Skeletal muscle tissue (tissue), 3 donors: ENCODE measurements at regions not wholly inside any gene's neighbourhood (a gene's known extent, or its start where the extent isn't known, plus 50 kb on each side); places are given as distances from the start of the nearest gene placed in this dataset.

ENCODE experiments used
- H3K27ac ChIP-seq: one replicate; pipeline ENCODE4 v1.7.0; 2013; ENCODE audit warnings: mild to moderate bottlenecking, low read depth, low read length, inconsistent platforms
- H3K27me3 ChIP-seq, 3 donors: one replicate each; pipeline ENCODE4 v1.7.0; 2013; ENCODE audit warnings: low read length in 3 of 3; ENCODE audit not compliant: control insufficient read depth in 3 of 3, insufficient read depth in 3 of 3
- H3K36me3 ChIP-seq, 3 donors: one replicate each; pipeline ENCODE4 v1.7.0; 2013; ENCODE audit warnings: low read length in 3 of 3; ENCODE audit not compliant: control insufficient read depth in 3 of 3, insufficient read depth in 3 of 3
- H3K4me1 ChIP-seq, 3 donors: one replicate each; pipeline ENCODE4 v1.7.0; 2013; ENCODE audit warnings: low read length in 3 of 3, mild to moderate bottlenecking in 3 of 3; ENCODE audit not compliant: control insufficient read depth in 3 of 3, insufficient read depth in 3 of 3
- H3K4me3 ChIP-seq, 3 donors: one replicate each; pipeline ENCODE4 v1.7.0; 2013; ENCODE audit warnings: low read length in 3 of 3
- H3K9ac ChIP-seq, 3 donors: one replicate each; pipeline ENCODE4 v1.7.0; 2013; ENCODE audit warnings: low read length in 3 of 3, mild to moderate bottlenecking in 3 of 3, moderate library complexity in 2 of 3, low read depth in 1 of 3
- H3K9me3 ChIP-seq, 3 donors: one replicate each; pipeline ENCODE4 v1.7.0; 2013; ENCODE audit warnings: low read length in 3 of 3; ENCODE audit not compliant: control insufficient read depth in 3 of 3
- donor health status: Osteomylitis.

DNA sequence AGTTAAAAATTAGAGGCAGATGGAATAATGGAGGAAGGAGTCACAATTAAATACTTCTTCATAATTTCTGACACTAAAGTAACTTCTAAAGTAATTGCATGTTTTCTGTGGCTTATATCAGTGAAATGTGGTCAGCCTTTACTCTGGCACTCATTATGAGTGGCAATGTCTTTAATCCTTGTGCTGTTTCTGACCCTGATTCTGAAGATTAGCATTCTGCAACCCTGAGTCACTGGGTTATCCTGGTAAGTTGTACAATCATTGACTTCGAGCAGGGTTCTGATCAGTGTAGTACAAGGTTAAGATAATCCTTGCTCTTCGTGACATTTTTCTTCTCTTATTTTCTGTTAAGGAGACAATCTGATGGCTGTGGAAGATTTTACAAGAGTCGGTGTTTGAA, 379.4 kb upstream of the RORB start:
- no peaks in the 10 kb centered on the region for H3K27me3 ChIP-seq

DNA sequence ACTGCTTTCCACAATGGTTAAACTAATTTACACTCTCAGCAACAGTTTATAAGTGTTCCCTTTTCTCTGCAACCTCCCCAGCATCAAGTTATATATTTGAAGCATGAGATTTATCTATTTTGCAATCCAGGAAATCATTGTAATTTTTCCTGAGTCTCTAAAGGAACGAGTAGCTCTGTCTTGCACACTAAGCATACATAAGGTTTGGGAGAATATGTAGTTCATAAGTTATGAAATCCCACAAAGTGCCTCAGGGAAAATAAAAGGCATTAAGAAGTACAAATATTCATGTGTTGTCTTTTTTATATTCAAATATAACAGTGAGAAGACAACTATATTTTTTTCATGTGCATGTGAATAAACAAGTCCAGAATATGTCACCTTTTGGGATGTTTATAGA, 377.1 kb upstream of the RORB start:
- H3K27ac ChIP-seq: no peak overlapping the region
- H3K4me3 ChIP-seq: no peak overlapping the region
- H3K9me3 ChIP-seq: no peaks in the 10 kb centered on the region
- no peaks in the 10 kb centered on the region for H3K4me1 ChIP-seq
- no peaks in the 10 kb centered on the region for H3K36me3 ChIP-seq
- no peaks in the 10 kb centered on the region for H3K27me3 ChIP-seq
- H3K9ac ChIP-seq: no peak overlapping the region

More for the DNA sequence above, 379.4 kb upstream of the RORB start:
- H3K27ac ChIP-seq: no peak overlapping the region
- H3K36me3 ChIP-seq: no peaks in the 10 kb centered on the region
- H3K4me1 ChIP-seq: no peaks in the 10 kb centered on the region
- H3K4me3 ChIP-seq: no peak overlapping the region
- no peaks in the 10 kb centered on the region for H3K9me3 ChIP-seq
- H3K9ac ChIP-seq: no peak overlapping the region

DNA sequence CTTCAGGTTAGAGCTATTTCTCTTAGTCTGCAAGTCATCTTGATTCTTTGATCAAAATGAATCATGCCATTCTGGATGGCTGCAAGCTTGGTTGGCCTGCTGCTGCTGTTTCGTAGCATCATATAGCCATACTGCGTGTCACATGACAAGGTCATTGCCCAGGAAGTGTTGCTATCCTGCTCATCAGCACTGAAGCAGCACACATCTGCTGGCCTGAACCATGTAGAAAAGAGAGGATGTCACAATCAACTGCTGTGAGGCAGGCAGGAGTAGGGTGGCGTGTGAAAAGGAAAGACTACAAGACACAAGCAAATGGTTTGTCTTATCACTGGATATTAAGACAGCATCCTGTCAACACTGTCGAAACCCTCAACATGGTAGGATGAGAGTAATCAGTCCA, 376.7 kb upstream of the RORB start:
- H3K4me3 ChIP-seq: no peak overlapping the region

DNA sequence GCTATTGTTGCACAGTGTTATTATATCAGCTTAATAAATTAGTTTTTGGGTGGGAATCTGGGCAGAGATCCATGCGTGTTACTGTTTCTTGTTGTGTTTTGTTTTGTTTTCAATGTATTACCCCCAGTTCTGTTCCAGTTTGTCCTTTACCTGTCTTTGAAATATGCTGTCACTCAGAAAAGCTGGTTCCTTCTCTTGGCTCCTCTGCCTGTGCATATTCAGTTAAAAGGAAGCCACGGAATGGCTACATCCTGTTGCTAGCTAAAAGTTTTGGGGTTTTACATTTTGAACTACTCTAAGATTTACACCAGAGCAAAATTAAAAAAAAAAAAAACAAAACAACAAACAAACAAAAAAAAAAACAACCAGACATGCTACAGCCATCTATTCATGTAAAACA, 374.9 kb upstream of the RORB start:
- no peaks in the 10 kb centered on the region for H3K36me3 ChIP-seq
- no peaks in the 10 kb centered on the region for H3K27me3 ChIP-seq
- H3K27ac ChIP-seq: no peak overlapping the region
- no peak overlapping the region for H3K4me3 ChIP-seq
- no peaks in the 10 kb centered on the region for H3K4me1 ChIP-seq
- no peak overlapping the region for H3K9ac ChIP-seq
- H3K9me3 ChIP-seq: no peaks in the 10 kb centered on the region

More for the DNA sequence above, 376.7 kb upstream of the RORB start:
- no peaks in the 10 kb centered on the region for H3K9me3 ChIP-seq
- no peak overlapping the region for H3K9ac ChIP-seq
- H3K4me1 ChIP-seq: no peaks in the 10 kb centered on the region
- no peak overlapping the region for H3K27ac ChIP-seq
- no peaks in the 10 kb centered on the region for H3K27me3 ChIP-seq
- no peaks in the 10 kb centered on the region for H3K36me3 ChIP-seq

DNA sequence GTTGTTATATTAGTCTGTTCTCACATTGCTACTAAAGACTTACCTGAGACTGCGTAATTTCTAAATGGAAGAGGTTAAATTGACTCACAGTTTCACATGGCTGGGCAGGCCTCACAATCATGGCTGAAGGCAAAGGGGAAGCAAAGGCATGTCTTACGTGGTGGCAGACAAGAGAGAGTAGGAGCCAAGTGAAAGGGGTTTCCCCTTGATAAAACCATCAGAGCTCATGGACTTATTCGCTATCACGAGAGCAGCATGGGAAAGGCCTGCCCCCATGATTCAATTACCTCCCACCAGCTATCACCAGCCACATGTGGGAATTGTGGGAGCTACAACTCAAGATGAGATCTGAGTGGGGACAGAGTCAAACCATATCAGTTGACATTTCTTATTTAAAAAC, 374.5 kb upstream of the RORB start:
- Histone ChIP-seq H3K9me3 (no peaks in the 10 kb centered on the region), H3K9ac (no peak overlapping the region), H3K27ac (no peak overlapping the region)

DNA sequence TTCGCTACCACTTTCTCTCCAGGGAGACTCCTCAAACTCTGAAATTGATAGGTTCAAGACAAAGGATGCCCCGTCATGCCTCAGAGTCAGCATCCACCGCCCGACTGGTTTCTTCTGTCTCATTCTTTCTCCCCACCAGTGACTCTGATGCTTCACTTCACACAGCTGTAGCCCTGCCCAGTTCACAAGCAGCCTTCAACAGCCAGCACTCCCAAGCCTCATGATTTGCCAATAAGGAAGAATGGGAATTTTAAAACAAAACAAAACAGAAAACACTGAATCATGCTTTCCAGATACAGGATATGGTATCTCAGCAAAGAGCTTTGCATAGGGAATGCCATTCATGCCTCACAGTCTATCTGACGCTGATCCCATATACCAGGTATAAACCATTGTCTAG, 371.2 kb upstream of the RORB start:
- no peaks in the 10 kb centered on the region for H3K4me1 ChIP-seq
- no peaks in the 10 kb centered on the region for H3K27me3 ChIP-seq
- H3K27ac ChIP-seq: no peak overlapping the region
- H3K9me3 ChIP-seq: no peaks in the 10 kb centered on the region
- no peaks in the 10 kb centered on the region for H3K36me3 ChIP-seq
- H3K4me3 ChIP-seq: no peak overlapping the region
- no peak overlapping the region for H3K9ac ChIP-seq

More for the DNA sequence above, 374.5 kb upstream of the RORB start:
- Histone ChIP-seq H3K27me3 (no peaks in the 10 kb centered on the region), H3K4me3 (no peak overlapping the region), H3K4me1 (no peaks in the 10 kb centered on the region), H3K36me3 (no peaks in the 10 kb centered on the region)

DNA sequence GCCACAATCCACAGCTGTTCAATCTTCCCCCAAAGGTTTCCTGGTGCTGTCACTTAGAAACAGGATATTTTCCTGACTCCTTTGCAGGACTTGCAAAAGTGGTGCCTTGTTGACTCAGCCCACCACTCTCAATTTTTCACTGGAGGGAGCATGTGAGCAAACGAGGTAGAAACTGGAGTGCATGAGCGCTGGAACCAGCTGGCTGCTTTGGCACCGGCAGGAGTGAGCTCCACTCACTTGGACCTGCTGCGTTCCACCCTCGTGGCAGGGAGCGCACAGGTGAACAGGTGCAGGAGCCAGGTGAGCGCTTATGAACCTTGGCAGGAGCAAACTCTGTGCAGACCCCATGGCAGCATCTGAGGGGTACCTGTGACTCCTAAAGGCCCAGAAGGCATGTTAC, 364.1 kb upstream of the RORB start:
- no peaks in the 10 kb centered on the region for H3K9me3 ChIP-seq
- H3K4me3 ChIP-seq: no peak overlapping the region
- H3K9ac ChIP-seq: no peak overlapping the region
- no peaks in the 10 kb centered on the region for H3K27me3 ChIP-seq
- no peaks in the 10 kb centered on the region for H3K4me1 ChIP-seq
- no peaks in the 10 kb centered on the region for H3K36me3 ChIP-seq
- no peak overlapping the region for H3K27ac ChIP-seq

DNA sequence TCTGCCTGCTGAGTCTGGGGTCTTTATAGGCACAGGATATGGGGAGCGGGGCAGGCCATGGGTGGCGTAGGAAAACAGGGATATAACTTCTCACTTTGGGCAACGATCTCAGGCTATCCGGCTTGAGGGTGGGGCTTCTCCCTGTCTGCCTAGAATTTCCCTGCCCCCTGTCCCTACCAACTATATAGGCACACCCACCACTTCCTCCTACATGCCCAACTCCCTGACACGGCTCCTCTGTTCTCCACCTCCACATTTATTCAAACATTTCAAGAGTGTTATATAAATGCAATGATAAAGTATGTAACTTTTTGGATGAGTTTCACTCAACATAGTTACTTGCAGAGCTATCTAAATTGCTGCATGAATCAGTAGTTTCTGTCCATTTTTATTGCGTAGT, 363.2 kb upstream of the RORB start:
- Histone ChIP-seq H3K4me1 (no peaks in the 10 kb centered on the region), H3K9ac (no peak overlapping the region), H3K4me3 (no peak overlapping the region), H3K27ac (no peak overlapping the region), H3K27me3 (no peaks in the 10 kb centered on the region), H3K36me3 (no peaks in the 10 kb centered on the region), H3K9me3 (no peaks in the 10 kb centered on the region)

DNA sequence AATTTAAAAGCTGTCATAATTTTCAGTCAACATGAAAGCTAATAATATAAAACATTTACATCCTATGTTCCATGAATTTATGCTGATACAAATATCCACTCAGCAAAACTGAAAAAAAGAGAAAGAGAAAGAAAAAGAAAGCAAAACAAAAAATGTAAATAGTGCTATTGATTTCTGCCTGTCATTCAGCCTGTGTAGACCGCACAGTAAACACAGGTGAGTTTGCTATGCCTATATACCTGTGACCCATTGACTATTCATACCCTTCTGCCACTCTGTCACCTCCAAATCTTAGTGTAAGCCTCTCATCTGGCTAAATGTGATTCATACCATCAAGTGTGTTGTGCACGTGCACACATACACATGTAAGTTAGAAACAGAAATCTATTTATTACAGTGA, 359.0 kb upstream of the RORB start:
- H3K9me3 ChIP-seq: no peaks in the 10 kb centered on the region
- no peaks in the 10 kb centered on the region for H3K4me1 ChIP-seq
- no peak overlapping the region for H3K9ac ChIP-seq
- H3K36me3 ChIP-seq: no peaks in the 10 kb centered on the region
- no peak overlapping the region for H3K27ac ChIP-seq
- no peak overlapping the region for H3K4me3 ChIP-seq
- H3K27me3 ChIP-seq: no peaks in the 10 kb centered on the region

DNA sequence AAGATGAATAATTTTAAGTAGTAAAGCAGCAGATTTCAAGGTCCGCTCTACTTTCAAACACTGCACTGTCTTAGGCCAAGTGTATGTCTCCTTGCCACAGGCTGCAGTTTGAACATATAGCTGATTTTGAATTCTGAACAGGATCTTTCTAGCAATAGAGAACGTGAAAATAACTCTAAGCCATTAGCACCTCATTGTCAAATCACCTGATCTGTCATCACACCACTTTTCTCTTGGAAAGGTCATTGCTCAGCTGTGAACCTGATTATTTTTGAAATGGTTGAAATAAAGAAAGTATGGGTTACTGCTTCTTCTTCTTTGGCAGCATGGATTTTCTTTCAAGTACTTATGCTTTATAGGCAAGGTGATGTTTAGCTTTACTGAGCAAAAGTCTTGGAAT, 357.0 kb upstream of the RORB start:
- H3K36me3 ChIP-seq: no peaks in the 10 kb centered on the region
- no peaks in the 10 kb centered on the region for H3K27me3 ChIP-seq
- H3K9ac ChIP-seq: no peak overlapping the region
- no peak overlapping the region for H3K4me3 ChIP-seq
- no peaks in the 10 kb centered on the region for H3K4me1 ChIP-seq
- no peak overlapping the region for H3K27ac ChIP-seq
- no peaks in the 10 kb centered on the region for H3K9me3 ChIP-seq

DNA sequence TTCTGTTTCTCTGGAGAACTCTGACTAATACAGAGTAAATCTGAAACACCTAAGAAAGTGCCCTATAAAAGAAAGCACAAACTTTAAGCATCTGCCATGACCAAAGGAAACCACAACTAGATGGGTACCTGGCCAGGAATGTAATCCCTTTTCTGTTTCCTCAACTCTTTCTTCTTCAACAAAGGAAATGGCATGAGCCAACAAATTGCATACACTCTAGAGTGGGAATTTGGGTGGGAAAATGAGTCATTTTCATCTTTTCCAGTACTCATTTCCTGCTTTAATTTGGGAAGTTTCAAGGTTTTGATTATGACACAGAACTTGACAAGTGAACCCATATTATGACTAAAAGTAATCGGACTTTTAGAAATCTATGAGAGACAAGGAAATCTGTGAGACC, 349.2 kb upstream of the RORB start:
- no peaks in the 10 kb centered on the region for H3K36me3 ChIP-seq
- H3K27me3 ChIP-seq: no peaks in the 10 kb centered on the region
- H3K4me1 ChIP-seq: no peaks in the 10 kb centered on the region
- no peaks in the 10 kb centered on the region for H3K9me3 ChIP-seq
- H3K9ac ChIP-seq: no peak overlapping the region
- H3K27ac ChIP-seq: no peak overlapping the region
- no peak overlapping the region for H3K4me3 ChIP-seq
